ENCODE measurements at regions not wholly inside any gene's neighbourhood (a gene's known extent, or its start where the extent isn't known, plus 50 kb on each side); places are given as distances from the start of the nearest gene placed in this dataset.

DNA sequence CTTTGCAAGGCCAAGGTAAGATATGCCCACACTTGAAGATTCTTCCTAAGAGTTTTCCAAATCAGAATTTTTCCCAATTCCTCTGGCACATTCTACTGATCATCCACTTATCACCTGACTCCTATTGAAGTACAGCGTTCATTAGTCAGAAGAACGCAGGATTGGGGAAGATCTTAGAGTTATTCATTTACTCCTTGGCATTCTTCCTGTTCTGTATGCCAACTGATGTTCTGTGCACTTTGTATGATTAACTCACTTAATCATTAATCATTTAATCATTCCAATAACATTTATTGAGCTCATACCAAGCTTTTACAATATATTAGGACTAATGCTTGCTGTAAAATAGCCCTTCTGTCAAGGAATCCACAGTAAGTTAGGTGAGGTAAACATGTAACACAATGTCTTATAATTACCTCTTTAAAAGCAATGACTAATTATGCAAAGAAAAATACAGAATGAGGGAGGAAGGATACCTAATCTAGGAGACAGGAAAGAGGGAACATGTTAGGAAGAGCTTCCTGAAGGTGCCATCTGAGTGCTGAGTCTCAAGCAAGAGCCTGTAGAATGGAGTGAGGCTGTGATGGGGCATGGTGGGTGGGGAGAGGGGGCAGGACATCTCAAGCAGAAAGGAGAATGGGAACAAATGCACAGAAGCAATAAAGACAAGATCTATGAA lies 71.1 kb upstream of the DPT start:
- Histone ChIP-seq H3K4me3 (no peak overlapping the region), H3K4me1 (peaks cover 39% of the 10 kb centered on the region), H3K9me3 (no peaks in the 10 kb centered on the region), H3K4me2 (peak overlapping the region; percentile 59), H3K27ac (peak overlapping the region; percentile 68 to 76)
- WGBS (ENCODE audit: missing lambda C conversion rate), result 1% methylated on average over 2 of the region's 2 CpGs
- ChIA-PET POLR2A (no interaction called here), CTCF (no interaction called here)
- FAIRE-seq, result peak; percentile 79
- TF ChIP-seq FOSL2 (IDR thresholded peaks at IDR 0.05) (no peak), FOSL2 (CRISPR knock-in tag; IDR thresholded peaks at IDR 0.05) (0 out of 2 replicates have a peak, but pooled peaks have one; percentile 28), JUNB (IDR thresholded peaks at IDR 0.05) (peak; percentile 59; the same call in 1 of the 2 replicates), MAZ (IDR thresholded peaks at IDR 0.05; ENCODE audit: borderline replicate concordance, low read depth, low read length) (no peak), GATA3 (IDR thresholded peaks at IDR 0.05; ENCODE audit: borderline replicate concordance) (peak; percentile 20; the same call in 1 of the 2 replicates)
- DNase-seq (ENCODE audit: low read depth in 1 of 2, low spot score in 1 of 2), result peak; percentile 10 to 31
- ATAC-seq, result peak; percentile 64 to 69; a peak in 5 of 6 replicates

GRCh38 chr1:168801032-168801745 lies 72.2 kb upstream of the DPT start:
- TF ChIP-seq JUNB (IDR thresholded peaks at IDR 0.05) (peak; percentile 32; the same call in 1 of the 2 replicates), FOSL2 (IDR thresholded peaks at IDR 0.05) (no peak), FOSL2 (CRISPR knock-in tag; IDR thresholded peaks at IDR 0.05) (no peak)
- H3K4me1 ChIP-seq, result peaks cover 39% of the 10 kb centered on the region
- no peak overlapping the region for H3K4me3 ChIP-seq
- DNase-seq (ENCODE audit: low read depth in 1 of 2, low spot score in 1 of 2), result no peak
- peak; percentile 65 for FAIRE-seq
- ChIA-PET CTCF (no interaction called here), POLR2A (no interaction called here)
- ATAC-seq, result no peak
- no peaks in the 10 kb centered on the region for H3K9me3 ChIP-seq
- H3K4me2 ChIP-seq, result peak overlapping the region; percentile 59
- 35% methylated on average over 3 of the region's 3 CpGs for WGBS (ENCODE audit: missing lambda C conversion rate)
- peak overlapping the region; percentile 32 to 76 for H3K27ac ChIP-seq

DNA sequence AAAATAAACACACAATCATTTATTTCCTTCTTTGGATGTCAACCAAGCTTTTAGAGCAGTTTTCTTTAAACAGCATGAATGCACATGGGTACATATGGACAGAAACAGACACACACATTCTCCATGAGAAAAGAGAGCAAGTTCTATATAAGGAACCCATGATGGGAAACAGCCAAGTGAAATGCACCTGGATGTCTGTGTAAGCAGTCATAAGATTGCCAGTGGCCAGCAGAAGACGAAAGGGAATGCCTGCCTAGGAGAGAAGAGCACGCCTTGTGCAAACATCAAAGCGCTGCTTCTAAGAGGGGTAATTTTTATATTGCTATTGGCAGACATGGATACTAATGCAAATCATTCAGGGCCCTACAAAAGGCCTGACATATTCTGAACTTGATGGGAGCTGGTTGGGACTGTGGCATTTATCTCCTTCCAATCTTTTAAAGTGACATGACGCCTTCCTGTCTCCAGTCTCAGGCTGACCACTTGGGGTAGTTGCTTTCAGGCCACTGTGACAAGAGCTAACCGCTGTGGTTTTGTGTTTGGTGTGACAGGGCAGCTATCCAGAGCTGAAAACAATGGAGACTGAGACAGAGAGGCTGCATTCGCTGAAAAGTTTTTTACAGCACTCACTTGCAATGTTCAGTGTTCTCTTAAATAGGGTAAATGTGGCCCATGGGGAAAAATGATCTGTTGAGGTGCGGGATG lies 75.0 kb upstream of the DPT start:
- ATAC-seq (no peak), DNase-seq (ENCODE audit: low read depth in 1 of 2, low spot score in 1 of 2) (no peak), FAIRE-seq (no peak)
- Histone ChIP-seq H3K9me3 (no peaks in the 10 kb centered on the region), H3K4me3 (no peak overlapping the region), H3K4me1 (peaks cover 39% of the 10 kb centered on the region), H3K4me2 (no peak overlapping the region), H3K27ac (0 out of 6 replicates have a peak overlapping the region, but pooled peaks of 1 of the 2 experiments have one; percentile 5)
- ChIA-PET POLR2A (no interaction called here), CTCF (no interaction called here)
- 77% methylated on average over 7 of the region's 7 CpGs for WGBS (ENCODE audit: missing lambda C conversion rate)
- no peak for TF ChIP-seq ZNF302 (CRISPR knock-in tag; IDR thresholded peaks at IDR 0.05)
- TF ChIP-seq, protein P1, sequence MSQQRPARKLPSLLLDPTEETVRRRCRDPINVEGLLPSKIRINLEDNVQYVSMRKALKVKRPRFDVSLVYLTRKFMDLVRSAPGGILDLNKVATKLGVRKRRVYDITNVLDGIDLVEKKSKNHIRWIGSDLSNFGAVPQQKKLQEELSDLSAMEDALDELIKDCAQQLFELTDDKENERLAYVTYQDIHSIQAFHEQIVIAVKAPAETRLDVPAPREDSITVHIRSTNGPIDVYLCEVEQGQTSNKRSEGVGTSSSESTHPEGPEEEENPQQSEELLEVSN (IDR thresholded peaks at IDR 0.05; ENCODE audit: borderline replicate concordance, low read depth), result no peak
- no peak for TF ChIP-seq CTCF (IDR thresholded peaks at IDR 0.05)

GRCh38 chr1:168806952-168807351 lies 77.9 kb upstream of the DPT start:
- no peak overlapping the region for H3K27ac ChIP-seq
- no peak overlapping the region for H3K4me3 ChIP-seq
- peaks cover 27% of the 10 kb centered on the region for H3K4me1 ChIP-seq
- FAIRE-seq, result no peak
- WGBS (ENCODE audit: missing lambda C conversion rate), result 91% methylated on average over 2 of the region's 2 CpGs
- TF ChIP-seq HDAC2 (IDR thresholded peaks at IDR 0.05) (no peak), NR3C1 (IDR thresholded peaks at IDR 0.05) (no peak), ZNF302 (CRISPR knock-in tag; IDR thresholded peaks at IDR 0.05) (no peak), EHF (CRISPR knock-in tag; IDR thresholded peaks at IDR 0.05) (no peak), EHMT2 (IDR thresholded peaks at IDR 0.05; ENCODE audit: low read depth) (no peak), MAZ (IDR thresholded peaks at IDR 0.05; ENCODE audit: borderline replicate concordance, low read depth, low read length) (no peak), JUNB (IDR thresholded peaks at IDR 0.05) (no peak), ATOH8 (CRISPR knock-in tag; IDR thresholded peaks at IDR 0.05; ENCODE audit: low read depth) (no peak), ZC3H11A (IDR thresholded peaks at IDR 0.05) (no peak), CBX8 (IDR thresholded peaks at IDR 0.05) (no peak), NPAS2 (CRISPR knock-in tag; IDR thresholded peaks at IDR 0.05; ENCODE audit: borderline replicate concordance) (no peak), FOSL2 (IDR thresholded peaks at IDR 0.05) (no peak), FOSL2 (CRISPR knock-in tag; IDR thresholded peaks at IDR 0.05) (no peak), SMC3 (IDR thresholded peaks at IDR 0.05) (no peak), TFCP2L1 (CRISPR knock-in tag; IDR thresholded peaks at IDR 0.05) (no peak)
- TF ChIP-seq, protein P2, sequence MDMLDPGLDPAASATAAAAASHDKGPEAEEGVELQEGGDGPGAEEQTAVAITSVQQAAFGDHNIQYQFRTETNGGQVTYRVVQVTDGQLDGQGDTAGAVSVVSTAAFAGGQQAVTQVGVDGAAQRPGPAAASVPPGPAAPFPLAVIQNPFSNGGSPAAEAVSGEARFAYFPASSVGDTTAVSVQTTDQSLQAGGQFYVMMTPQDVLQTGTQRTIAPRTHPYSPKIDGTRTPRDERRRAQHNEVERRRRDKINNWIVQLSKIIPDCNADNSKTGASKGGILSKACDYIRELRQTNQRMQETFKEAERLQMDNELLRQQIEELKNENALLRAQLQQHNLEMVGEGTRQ (IDR thresholded peaks at IDR 0.05), result no peak
- TF ChIP-seq, protein P3, sequence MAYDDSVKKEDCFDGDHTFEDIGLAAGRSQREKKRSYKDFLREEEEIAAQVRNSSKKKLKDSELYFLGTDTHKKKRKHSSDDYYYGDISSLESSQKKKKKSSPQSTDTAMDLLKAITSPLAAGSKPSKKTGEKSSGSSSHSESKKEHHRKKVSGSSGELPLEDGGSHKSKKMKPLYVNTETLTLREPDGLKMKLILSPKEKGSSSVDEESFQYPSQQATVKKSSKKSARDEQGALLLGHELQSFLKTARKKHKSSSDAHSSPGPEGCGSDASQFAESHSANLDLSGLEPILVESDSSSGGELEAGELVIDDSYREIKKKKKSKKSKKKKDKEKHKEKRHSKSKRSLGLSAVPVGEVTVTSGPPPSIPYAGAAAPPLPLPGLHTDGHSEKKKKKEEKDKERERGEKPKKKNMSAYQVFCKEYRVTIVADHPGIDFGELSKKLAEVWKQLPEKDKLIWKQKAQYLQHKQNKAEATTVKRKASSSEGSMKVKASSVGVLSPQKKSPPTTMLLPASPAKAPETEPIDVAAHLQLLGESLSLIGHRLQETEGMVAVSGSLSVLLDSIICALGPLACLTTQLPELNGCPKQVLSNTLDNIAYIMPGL (CRISPR knock-in tag; IDR thresholded peaks at IDR 0.05; ENCODE audit: borderline replicate concordance), result no peak
- no peak for DNase-seq (ENCODE audit: low read depth in 1 of 2, low spot score in 1 of 2)
- H3K4me2 ChIP-seq, result no peak overlapping the region
- CTCF ChIA-PET, result interaction anchor here (1.2 kb wide), 1 partner anchor 14 kb away, joined by 4 read pairs; no protein-coding TSS in a partner anchor
- POLR2A ChIA-PET, result no interaction called here
- H3K9me3 ChIP-seq, result no peaks in the 10 kb centered on the region
- no peak for ATAC-seq
